NB4 (cell line): ENCODE measurements at regions not wholly inside any gene's neighbourhood (a gene's known extent, or its start where the extent isn't known, plus 50 kb on each side); places are given as distances from the start of the nearest gene placed in this dataset.

Experiments
- MYC ChIP-seq: IDR thresholded peaks from 2 replicates; pipeline ENCODE4 v1.6.1; 2011; ENCODE audit warnings: low read depth, low read length
- TF ChIP-seq, protein P1 (sequence below): IDR thresholded peaks from one replicate; pipeline ENCODE4 v1.5.1; 2012; ENCODE audit warnings: low read depth, low read length

DNA sequence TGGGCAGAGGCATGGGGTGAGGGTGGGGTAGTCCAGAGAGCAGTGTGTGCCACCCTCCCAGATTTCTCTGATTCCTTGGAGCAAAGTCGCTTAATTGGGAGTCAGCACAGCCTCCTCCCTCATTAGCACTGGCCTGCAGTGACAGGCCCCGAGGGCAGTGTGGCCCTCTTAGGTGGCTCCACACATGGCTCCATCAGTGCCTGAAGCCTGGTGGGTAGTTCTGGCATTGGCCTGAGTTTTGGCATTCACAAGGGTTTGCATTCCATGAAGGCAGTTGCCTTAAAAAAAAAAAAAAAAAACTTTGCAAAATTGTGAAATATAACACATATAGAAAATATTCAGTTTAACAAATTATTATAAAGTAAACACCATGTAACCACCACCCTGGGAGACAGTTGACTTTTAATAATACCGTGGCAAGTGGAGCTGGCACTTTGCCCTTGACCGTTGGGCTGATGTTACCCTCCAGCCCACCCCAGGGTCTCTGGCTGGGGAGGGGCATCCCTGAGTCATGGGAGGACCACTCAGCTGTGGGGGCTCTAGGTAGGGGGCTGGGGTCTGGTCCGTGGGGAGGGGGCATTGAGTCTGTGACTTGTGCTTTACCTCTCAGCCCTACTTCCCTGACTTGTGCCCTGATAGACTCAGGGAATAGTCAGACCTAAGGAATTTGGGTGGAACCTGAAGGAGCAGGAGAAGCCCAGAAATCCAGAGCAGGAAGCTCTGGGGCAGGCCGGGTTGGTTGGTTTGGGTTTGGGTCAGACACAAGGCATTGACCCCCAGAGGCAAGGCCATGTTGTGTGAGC lies 51.3 kb upstream of the PITX1 start:
- TF ChIP-seq, protein P1, sequence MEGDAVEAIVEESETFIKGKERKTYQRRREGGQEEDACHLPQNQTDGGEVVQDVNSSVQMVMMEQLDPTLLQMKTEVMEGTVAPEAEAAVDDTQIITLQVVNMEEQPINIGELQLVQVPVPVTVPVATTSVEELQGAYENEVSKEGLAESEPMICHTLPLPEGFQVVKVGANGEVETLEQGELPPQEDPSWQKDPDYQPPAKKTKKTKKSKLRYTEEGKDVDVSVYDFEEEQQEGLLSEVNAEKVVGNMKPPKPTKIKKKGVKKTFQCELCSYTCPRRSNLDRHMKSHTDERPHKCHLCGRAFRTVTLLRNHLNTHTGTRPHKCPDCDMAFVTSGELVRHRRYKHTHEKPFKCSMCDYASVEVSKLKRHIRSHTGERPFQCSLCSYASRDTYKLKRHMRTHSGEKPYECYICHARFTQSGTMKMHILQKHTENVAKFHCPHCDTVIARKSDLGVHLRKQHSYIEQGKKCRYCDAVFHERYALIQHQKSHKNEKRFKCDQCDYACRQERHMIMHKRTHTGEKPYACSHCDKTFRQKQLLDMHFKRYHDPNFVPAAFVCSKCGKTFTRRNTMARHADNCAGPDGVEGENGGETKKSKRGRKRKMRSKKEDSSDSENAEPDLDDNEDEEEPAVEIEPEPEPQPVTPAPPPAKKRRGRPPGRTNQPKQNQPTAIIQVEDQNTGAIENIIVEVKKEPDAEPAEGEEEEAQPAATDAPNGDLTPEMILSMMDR: no peak
- TF ChIP-seq MYC: no peak
